ENCODE measurements at regions not wholly inside any gene's neighbourhood (a gene's known extent, or its start where the extent isn't known, plus 50 kb on each side); places are given as distances from the start of the nearest gene placed in this dataset.

DNA sequence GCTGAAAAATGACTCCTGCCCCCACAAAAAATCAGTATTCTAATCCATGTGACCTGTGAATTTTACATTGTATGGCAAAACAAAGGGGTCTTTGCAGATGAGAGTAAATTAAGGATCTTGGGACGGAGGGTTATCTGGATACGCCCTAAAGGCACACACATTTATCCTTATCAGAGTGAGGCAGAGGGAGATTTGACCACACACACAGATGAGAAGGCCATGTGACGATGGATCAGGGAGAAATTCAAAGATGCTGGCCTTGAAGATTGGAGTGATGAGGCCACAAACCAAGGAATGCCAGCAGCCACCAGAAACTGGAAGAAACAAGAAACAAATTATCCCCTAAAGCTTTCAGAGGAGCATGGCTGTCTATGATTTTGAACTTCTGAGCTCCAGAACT is 288.5 kb downstream of the XXYLT1 start (continued):
- TF ChIP-seq, protein P1, sequence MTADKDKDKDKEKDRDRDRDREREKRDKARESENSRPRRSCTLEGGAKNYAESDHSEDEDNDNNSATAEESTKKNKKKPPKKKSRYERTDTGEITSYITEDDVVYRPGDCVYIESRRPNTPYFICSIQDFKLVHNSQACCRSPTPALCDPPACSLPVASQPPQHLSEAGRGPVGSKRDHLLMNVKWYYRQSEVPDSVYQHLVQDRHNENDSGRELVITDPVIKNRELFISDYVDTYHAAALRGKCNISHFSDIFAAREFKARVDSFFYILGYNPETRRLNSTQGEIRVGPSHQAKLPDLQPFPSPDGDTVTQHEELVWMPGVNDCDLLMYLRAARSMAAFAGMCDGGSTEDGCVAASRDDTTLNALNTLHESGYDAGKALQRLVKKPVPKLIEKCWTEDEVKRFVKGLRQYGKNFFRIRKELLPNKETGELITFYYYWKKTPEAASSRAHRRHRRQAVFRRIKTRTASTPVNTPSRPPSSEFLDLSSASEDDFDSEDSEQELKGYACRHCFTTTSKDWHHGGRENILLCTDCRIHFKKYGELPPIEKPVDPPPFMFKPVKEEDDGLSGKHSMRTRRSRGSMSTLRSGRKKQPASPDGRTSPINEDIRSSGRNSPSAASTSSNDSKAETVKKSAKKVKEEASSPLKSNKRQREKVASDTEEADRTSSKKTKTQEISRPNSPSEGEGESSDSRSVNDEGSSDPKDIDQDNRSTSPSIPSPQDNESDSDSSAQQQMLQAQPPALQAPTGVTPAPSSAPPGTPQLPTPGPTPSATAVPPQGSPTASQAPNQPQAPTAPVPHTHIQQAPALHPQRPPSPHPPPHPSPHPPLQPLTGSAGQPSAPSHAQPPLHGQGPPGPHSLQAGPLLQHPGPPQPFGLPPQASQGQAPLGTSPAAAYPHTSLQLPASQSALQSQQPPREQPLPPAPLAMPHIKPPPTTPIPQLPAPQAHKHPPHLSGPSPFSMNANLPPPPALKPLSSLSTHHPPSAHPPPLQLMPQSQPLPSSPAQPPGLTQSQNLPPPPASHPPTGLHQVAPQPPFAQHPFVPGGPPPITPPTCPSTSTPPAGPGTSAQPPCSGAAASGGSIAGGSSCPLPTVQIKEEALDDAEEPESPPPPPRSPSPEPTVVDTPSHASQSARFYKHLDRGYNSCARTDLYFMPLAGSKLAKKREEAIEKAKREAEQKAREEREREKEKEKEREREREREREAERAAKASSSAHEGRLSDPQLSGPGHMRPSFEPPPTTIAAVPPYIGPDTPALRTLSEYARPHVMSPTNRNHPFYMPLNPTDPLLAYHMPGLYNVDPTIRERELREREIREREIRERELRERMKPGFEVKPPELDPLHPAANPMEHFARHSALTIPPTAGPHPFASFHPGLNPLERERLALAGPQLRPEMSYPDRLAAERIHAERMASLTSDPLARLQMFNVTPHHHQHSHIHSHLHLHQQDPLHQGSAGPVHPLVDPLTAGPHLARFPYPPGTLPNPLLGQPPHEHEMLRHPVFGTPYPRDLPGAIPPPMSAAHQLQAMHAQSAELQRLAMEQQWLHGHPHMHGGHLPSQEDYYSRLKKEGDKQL (CRISPR knock-in tag; IDR thresholded peaks at IDR 0.05; ENCODE audit: low read depth), result no peak
- TF ChIP-seq FLYWCH1 (CRISPR knock-in tag; IDR thresholded peaks at IDR 0.05) (no peak), ZNF143 (CRISPR knock-in tag; IDR thresholded peaks at IDR 0.05) (no peak), ZNF614 (CRISPR knock-in tag; IDR thresholded peaks at IDR 0.05; ENCODE audit: borderline replicate concordance) (no peak), KDM2A (CRISPR knock-in tag; IDR thresholded peaks at IDR 0.05; ENCODE audit: borderline replicate concordance, low read depth) (no peak), KDM1A (CRISPR knock-in tag; IDR thresholded peaks at IDR 0.05) (no peak), ZIK1 (CRISPR knock-in tag; IDR thresholded peaks at IDR 0.05; ENCODE audit: borderline replicate concordance, low read depth) (no peak), TP53 (CRISPR knock-in tag; conservative IDR thresholded peaks at IDR 0.05) (no peak), NFE2L1 (CRISPR knock-in tag; IDR thresholded peaks at IDR 0.05; ENCODE audit: borderline replicate concordance) (no peak), ZNF292 (CRISPR knock-in tag; IDR thresholded peaks at IDR 0.05; ENCODE audit: borderline replicate concordance, low read depth) (no peak), MIXL1 (CRISPR knock-in tag; IDR thresholded peaks at IDR 0.05) (no peak), FOXK1 (CRISPR knock-in tag; IDR thresholded peaks at IDR 0.05; ENCODE audit: borderline replicate concordance, low read depth) (no peak)
- TF ChIP-seq, protein P2, sequence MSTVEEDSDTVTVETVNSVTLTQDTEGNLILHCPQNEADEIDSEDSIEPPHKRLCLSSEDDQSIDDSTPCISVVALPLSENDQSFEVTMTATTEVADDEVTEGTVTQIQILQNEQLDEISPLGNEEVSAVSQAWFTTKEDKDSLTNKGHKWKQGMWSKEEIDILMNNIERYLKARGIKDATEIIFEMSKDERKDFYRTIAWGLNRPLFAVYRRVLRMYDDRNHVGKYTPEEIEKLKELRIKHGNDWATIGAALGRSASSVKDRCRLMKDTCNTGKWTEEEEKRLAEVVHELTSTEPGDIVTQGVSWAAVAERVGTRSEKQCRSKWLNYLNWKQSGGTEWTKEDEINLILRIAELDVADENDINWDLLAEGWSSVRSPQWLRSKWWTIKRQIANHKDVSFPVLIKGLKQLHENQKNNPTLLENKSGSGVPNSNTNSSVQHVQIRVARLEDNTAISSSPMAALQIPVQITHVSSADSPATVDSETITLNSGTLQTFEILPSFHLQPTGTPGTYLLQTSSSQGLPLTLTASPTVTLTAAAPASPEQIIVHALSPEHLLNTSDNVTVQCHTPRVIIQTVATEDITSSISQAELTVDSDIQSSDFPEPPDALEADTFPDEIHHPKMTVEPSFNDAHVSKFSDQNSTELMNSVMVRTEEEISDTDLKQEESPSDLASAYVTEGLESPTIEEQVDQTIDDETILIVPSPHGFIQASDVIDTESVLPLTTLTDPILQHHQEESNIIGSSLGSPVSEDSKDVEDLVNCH (CRISPR knock-in tag; IDR thresholded peaks at IDR 0.05), result no peak
